Glutamatergic neuron (in vitro differentiated cells): ENCODE measurements at regions not wholly inside any gene's neighbourhood (a gene's known extent, or its start where the extent isn't known, plus 50 kb on each side); places are given as distances from the start of the nearest gene placed in this dataset.

ENCODE experiments used
- DNase-seq: peaks from one replicate; pipeline ENCODE4 v3.0.0; 2022
- H3K27ac Mint-ChIP-seq: one replicate; pipeline ENCODE4 v1.8.0; 2020; ENCODE audit warnings: mild to moderate bottlenecking, mixed read lengths, inconsistent platforms; ENCODE audit not compliant: unreplicated experiment
- H3K27me3 Mint-ChIP-seq: one replicate; pipeline ENCODE4 v1.8.0; 2020; ENCODE audit warnings: mild to moderate bottlenecking, moderate library complexity, mixed read lengths, inconsistent platforms; ENCODE audit not compliant: unreplicated experiment
- H3K36me3 Mint-ChIP-seq: one replicate; pipeline ENCODE4 v1.8.0; 2020; ENCODE audit warnings: mild to moderate bottlenecking, mixed read lengths, inconsistent platforms; ENCODE audit not compliant: unreplicated experiment
- H3K4me1 Mint-ChIP-seq: one replicate; pipeline ENCODE4 v1.8.0; 2020; ENCODE audit warnings: mild to moderate bottlenecking, low read depth, mixed read lengths, inconsistent platforms; ENCODE audit not compliant: unreplicated experiment
- H3K4me3 Mint-ChIP-seq: one replicate; pipeline ENCODE4 v1.8.0; 2020; ENCODE audit warnings: mild to moderate bottlenecking, mixed read lengths, inconsistent platforms; ENCODE audit not compliant: unreplicated experiment
- H3K9me3 Mint-ChIP-seq: one replicate; pipeline ENCODE4 v1.8.0; 2020; ENCODE audit warnings: mild to moderate bottlenecking, moderate library complexity, mixed read lengths, inconsistent platforms; ENCODE audit not compliant: unreplicated experiment
- CTCF ChIP-seq: fragments of 200-600 bp; sonication (generic); IDR thresholded peaks from one replicate; pipeline ENCODE4 v1.5.0; 2021; ENCODE audit not compliant: partially characterized antibody, unreplicated experiment

DNA sequence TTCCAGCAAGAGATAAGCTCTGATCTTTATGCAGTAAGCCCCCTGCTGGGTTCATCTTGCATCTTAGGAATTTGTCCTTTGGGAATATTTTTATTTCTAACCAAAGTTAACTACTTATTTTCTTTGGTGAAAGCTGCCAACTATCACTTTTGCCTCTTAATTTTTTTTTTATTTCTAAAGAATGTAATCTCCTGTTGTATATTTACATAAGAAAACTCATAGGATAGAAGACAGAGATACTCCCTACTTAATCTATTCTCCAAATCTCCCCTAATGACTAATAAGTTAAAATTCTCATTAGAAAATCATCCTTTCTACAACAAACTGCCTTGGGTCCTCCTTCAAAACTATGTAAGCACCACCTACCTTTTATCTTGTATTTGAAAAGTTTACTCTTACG lies 612.2 kb upstream of the SLC39A10 start:
- Mint-ChIP-seq H3K27ac (no peak overlapping the region), H3K27me3 (no peaks in the 10 kb centered on the region), H3K36me3 (no peaks in the 10 kb centered on the region), H3K4me3 (no peak overlapping the region), H3K4me1 (no peaks in the 10 kb centered on the region), H3K9me3 (no peaks in the 10 kb centered on the region)
- no peak for TF ChIP-seq CTCF
- DNase-seq, result no peak

DNA sequence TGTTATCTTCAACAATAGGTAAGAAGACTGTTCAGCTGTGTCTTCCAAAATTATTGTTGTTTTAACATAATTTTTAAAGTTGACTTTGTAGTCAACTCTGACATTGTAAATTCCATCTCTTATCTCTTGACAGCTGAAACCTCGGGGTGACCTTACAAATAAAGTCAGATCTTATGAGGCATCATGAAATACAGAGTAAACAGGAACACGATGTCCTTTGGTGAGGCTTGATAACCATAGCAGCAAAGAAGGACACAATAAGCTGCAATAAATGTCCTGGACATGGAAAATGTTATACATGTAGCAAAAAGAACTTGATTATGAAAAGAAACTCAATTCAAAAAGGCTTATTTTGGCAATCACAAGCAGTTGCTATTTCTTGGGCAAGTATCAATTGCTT lies 618.9 kb upstream of the SLC39A10 start:
- no peaks in the 10 kb centered on the region for H3K9me3 Mint-ChIP-seq
- no peak for TF ChIP-seq CTCF
- no peaks in the 10 kb centered on the region for H3K36me3 Mint-ChIP-seq
- H3K4me1 Mint-ChIP-seq, result no peaks in the 10 kb centered on the region
- H3K27ac Mint-ChIP-seq, result no peak overlapping the region
- no peak overlapping the region for H3K4me3 Mint-ChIP-seq
- no peak for DNase-seq
- no peaks in the 10 kb centered on the region for H3K27me3 Mint-ChIP-seq

DNA sequence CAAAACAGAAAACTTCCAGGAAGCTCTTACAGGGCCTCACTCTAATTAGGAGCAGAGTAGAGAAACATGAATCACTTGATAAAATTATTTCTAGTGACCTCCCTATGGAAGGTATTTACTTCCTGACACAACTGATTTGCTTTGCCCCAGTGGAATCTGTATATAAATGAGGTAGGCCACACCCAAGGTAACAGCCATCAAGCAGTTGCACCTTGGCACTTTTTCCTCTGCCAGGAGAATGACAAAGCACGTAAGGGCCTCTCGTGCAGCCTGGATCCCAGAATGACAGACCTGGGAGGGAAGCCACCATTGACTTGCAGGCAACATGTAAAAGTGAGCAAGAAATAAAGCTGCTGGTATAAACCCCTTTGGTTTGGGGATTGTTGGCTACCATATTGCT lies 620.0 kb upstream of the SLC39A10 start:
- no peak for TF ChIP-seq CTCF
- Mint-ChIP-seq H3K36me3 (no peaks in the 10 kb centered on the region), H3K9me3 (no peaks in the 10 kb centered on the region), H3K27ac (no peak overlapping the region), H3K4me3 (no peak overlapping the region), H3K27me3 (no peaks in the 10 kb centered on the region), H3K4me1 (no peaks in the 10 kb centered on the region)
- DNase-seq, result no peak

GRCh38 chr2:195031411-195031810 lies 625.6 kb upstream of the SLC39A10 start:
- Mint-ChIP-seq H3K27me3 (no peaks in the 10 kb centered on the region), H3K36me3 (no peaks in the 10 kb centered on the region), H3K9me3 (no peaks in the 10 kb centered on the region), H3K4me1 (peaks cover 6% of the 10 kb centered on the region), H3K27ac (no peak overlapping the region), H3K4me3 (no peak overlapping the region)
- no peak for TF ChIP-seq CTCF
- no peak for DNase-seq

DNA sequence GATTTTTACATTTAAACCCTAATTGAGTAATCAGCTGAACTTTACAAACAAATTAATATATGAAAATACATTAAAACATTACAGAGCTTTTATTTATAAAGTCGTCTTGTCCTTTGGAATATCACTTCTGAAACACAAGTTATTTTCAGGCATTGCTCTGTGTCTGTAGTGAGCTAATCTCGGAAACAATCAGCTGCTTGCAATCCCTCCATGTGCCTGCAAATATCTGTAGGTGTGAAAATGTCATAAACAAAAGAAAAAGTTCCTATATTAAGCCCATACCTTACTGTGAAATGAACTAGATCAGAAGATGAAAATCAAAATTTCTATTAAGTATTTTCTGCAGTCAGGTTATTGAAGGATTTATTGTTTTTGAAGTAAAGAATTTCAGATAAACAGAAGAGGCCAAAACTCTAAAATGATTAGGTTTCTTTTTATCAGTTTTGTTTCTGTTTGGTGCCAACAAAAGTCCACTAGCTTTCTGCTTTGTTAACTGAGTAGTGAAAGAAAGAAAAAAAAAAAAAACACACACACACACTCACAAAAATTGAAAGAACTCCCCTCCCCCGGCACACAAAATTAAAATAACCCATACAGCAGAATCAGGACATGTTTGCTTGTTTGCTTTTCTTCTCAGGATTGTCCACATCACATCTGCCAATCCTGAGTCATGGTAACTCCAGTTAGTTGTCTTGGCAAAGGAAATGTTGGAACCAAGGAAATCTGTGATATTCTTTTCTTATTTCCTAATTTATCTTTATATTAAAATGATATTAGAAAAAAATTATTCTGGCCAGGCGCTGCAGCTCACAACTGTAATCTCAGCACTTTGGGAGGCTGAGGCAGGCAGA lies 627.0 kb upstream of the SLC39A10 start:
- Mint-ChIP-seq H3K36me3 (no peaks in the 10 kb centered on the region), H3K9me3 (no peaks in the 10 kb centered on the region), H3K27ac (no peak overlapping the region), H3K27me3 (no peaks in the 10 kb centered on the region), H3K4me3 (no peak overlapping the region), H3K4me1 (peaks cover 6% of the 10 kb centered on the region)
- no peak for DNase-seq
- no peak for TF ChIP-seq CTCF
